ENCODE measurements at regions not wholly inside any gene's neighbourhood (a gene's known extent, or its start where the extent isn't known, plus 50 kb on each side); places are given as distances from the start of the nearest gene placed in this dataset.
A peak's percentile ranks its signal among the peaks of the same experiment; 100 is the strongest.

DNA sequence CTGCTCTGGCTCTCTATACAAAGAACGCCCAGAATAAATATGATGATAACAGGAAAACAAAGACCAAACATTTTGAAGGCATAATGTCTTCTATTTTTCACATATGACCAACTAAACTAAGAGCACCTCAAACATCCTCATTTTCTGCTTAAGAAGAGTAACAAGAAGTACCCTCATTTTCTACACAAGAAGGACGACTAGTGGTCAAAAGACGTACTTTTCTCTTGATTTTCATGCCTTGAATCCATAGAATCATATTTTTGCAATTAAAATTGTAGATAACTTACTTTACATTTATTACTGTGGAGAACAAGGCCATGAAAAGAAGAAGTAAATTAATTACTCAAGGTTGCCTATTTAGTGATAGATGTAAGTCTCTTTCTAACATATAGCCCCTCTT, 358.6 kb downstream of the DUSP6 start:
- H3K36me3 ChIP-seq (replicated peaks in 1 of 2; ENCODE audit: control insufficient read depth in 1 of 2, insufficient read depth in 2 of 2, low read length in 2 of 2), result no peaks in the 10 kb centered on the region
- no peak overlapping the region for H3K4me2 ChIP-seq (replicated peaks; ENCODE audit: extremely low read depth, low read length, poor library complexity, severe bottlenecking)
- Mint-ChIP-seq H3K4me1 (no peaks in the 10 kb centered on the region), H3K9me3 (no peaks in the 10 kb centered on the region), H3K27ac (no peak overlapping the region), H3K4me3 (no peak overlapping the region), H3K27me3 (ENCODE audit: low read depth in 3 of 3) (peaks cover 0 to 2% (median 0%) of the 10 kb centered on the region in 3 donors), H3K36me3 (no peaks in the 10 kb centered on the region)
- no peaks in the 10 kb centered on the region for H3K9me3 ChIP-seq (replicated peaks in 1 of 2; ENCODE audit: control insufficient read depth in 1 of 2, insufficient read depth in 1 of 2, low read length in 2 of 2)
- TF ChIP-seq, protein P1, sequence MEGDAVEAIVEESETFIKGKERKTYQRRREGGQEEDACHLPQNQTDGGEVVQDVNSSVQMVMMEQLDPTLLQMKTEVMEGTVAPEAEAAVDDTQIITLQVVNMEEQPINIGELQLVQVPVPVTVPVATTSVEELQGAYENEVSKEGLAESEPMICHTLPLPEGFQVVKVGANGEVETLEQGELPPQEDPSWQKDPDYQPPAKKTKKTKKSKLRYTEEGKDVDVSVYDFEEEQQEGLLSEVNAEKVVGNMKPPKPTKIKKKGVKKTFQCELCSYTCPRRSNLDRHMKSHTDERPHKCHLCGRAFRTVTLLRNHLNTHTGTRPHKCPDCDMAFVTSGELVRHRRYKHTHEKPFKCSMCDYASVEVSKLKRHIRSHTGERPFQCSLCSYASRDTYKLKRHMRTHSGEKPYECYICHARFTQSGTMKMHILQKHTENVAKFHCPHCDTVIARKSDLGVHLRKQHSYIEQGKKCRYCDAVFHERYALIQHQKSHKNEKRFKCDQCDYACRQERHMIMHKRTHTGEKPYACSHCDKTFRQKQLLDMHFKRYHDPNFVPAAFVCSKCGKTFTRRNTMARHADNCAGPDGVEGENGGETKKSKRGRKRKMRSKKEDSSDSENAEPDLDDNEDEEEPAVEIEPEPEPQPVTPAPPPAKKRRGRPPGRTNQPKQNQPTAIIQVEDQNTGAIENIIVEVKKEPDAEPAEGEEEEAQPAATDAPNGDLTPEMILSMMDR (IDR thresholded peaks at IDR 0.05), result peak; percentile 60
- H3K4me3 ChIP-seq (replicated peaks in 1 of 3; ENCODE audit: low read depth in 2 of 3, low read length in 3 of 3), result no peak overlapping the region
- no peak overlapping the region for H2AFZ ChIP-seq (ENCODE audit: insufficient read depth, low read depth, low read length, poor library complexity, severe bottlenecking)
- intact Hi-C loops (cut with micrococcal nuclease), result no loop called here
- H4K20me1 ChIP-seq (ENCODE audit: insufficient read depth, low read length), result no peaks in the 10 kb centered on the region
- H3K9ac ChIP-seq (ENCODE audit: insufficient read depth, low read length, poor library complexity, severe bottlenecking), result no peak overlapping the region
- DNase-seq, result peak in 2 of 3 donors; percentile 12 to 24
- no peaks in the 10 kb centered on the region for H3K4me1 ChIP-seq (ENCODE audit: control insufficient read depth in 1 of 2, insufficient read depth in 2 of 2, low read length in 2 of 2)
- no peaks in the 10 kb centered on the region for H3K27me3 ChIP-seq (ENCODE audit: control insufficient read depth in 2 of 2, insufficient read depth in 2 of 2, low read length in 2 of 2)
- no CpG with 5 or more reads among the region's 3 CpGs for WGBS (ENCODE audit: insufficient coverage)
- no peaks in the 10 kb centered on the region for H3K79me2 ChIP-seq (ENCODE audit: insufficient read depth, low read length)
- no peak overlapping the region for H3K27ac ChIP-seq (ENCODE audit: low read depth in 1 of 2, low read length in 2 of 2)

DNA sequence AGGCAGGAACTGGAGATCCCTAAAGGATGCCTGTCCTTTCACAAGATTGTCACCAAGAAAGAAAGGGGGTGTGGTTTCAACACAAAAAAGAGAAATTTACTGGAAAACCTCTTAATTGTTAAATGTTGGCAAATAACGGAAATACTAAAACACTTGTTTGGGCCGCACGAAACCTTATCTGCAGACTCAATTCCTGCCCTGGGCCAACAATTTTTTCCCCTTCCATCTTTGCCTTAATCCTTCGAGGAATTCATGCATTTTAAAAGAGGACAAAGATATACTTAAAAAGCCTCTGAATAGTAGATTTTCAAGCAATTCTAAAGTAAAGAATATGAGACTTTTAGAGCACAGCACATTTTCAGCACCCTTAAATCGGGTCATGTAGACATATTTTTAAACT, 366.2 kb downstream of the DUSP6 start:
- Histone ChIP-seq H3K27me3 (ENCODE audit: control insufficient read depth in 2 of 2, insufficient read depth in 2 of 2, low read length in 2 of 2) (no peaks in the 10 kb centered on the region), H3K4me1 (ENCODE audit: control insufficient read depth in 1 of 2, insufficient read depth in 2 of 2, low read length in 2 of 2) (no peaks in the 10 kb centered on the region), H3K4me2 (replicated peaks; ENCODE audit: extremely low read depth, low read length, poor library complexity, severe bottlenecking) (no peak overlapping the region), H3K27ac (ENCODE audit: low read depth in 1 of 2, low read length in 2 of 2) (no peak overlapping the region), H3K9me3 (replicated peaks in 1 of 2; ENCODE audit: control insufficient read depth in 1 of 2, insufficient read depth in 1 of 2, low read length in 2 of 2) (no peaks in the 10 kb centered on the region), H2AFZ (ENCODE audit: insufficient read depth, low read depth, low read length, poor library complexity, severe bottlenecking) (no peak overlapping the region), H4K20me1 (ENCODE audit: insufficient read depth, low read length) (no peaks in the 10 kb centered on the region), H3K36me3 (replicated peaks in 1 of 2; ENCODE audit: control insufficient read depth in 1 of 2, insufficient read depth in 2 of 2, low read length in 2 of 2) (no peaks in the 10 kb centered on the region), H3K79me2 (ENCODE audit: insufficient read depth, low read length) (no peaks in the 10 kb centered on the region), H3K9ac (ENCODE audit: insufficient read depth, low read length, poor library complexity, severe bottlenecking) (no peak overlapping the region), H3K4me3 (replicated peaks in 1 of 3; ENCODE audit: low read depth in 2 of 3, low read length in 3 of 3) (no peak overlapping the region)
- H3K36me3 Mint-ChIP-seq, result no peaks in the 10 kb centered on the region
- 100% methylated on average over 1 of the region's 5 CpGs for WGBS (ENCODE audit: insufficient coverage)
- no peaks in the 10 kb centered on the region for H3K4me1 Mint-ChIP-seq
- peaks cover 0 to 1% (median 0%) of the 10 kb centered on the region in 7 donors for H3K9me3 Mint-ChIP-seq
- intact Hi-C loops (cut with micrococcal nuclease), result no loop called here
- H3K27me3 Mint-ChIP-seq (ENCODE audit: low read depth in 3 of 3), result peaks cover 0 to 3% (median 3%) of the 10 kb centered on the region in 3 donors
- no peak for DNase-seq
- H3K4me3 Mint-ChIP-seq, result no peak overlapping the region
- no peak overlapping the region for H3K27ac Mint-ChIP-seq
- TF ChIP-seq, protein P1 (IDR thresholded peaks at IDR 0.05), result no peak

Data from CD14-positive monocyte (primary cell).